IMR-90 (cell line): ENCODE measurements at regions not wholly inside any gene's neighbourhood (a gene's known extent, or its start where the extent isn't known, plus 50 kb on each side); places are given as distances from the start of the nearest gene placed in this dataset.

Experiments
- ATAC-seq: fragments of 200-7000 bp; cut with Tn5 transposase; 2 replicates; pipeline ENCODE4 v1.9.1; 2020; ENCODE audit warnings: low read depth, mild to moderate bottlenecking, moderate library complexity
- BruUV-seq: library from RNA; stranded (reverse); fragments of 400-500 nt; replicated peaks from 2 replicates; lab custom pipeline; 2021; lab: Mats Ljungman, UMichigan
- CTCF ChIA-PET: fragments of 300-600 bp; formaldehyde crosslinking; extraction: SDS; loops from one replicate; lab custom pipeline; 2021; ENCODE audit warnings: antibody characterized with exemption; lab: Yijun Ruan, JAX
- POLR2A ChIA-PET: fragments of 300-600 bp; sonication (Branson Sonifier 250); formaldehyde crosslinking; loops from one replicate; lab custom pipeline; 2022; ENCODE audit warnings: antibody characterized with exemption; ENCODE audit not compliant: unreplicated experiment; lab: Charles Lee
- DNase-seq: peaks from one replicate; pipeline ENCODE4 v3.0.0; 2013
- H2AFZ ChIP-seq: replicated peaks from 2 replicates; pipeline ENCODE3; 2013; ENCODE audit warnings: low read length, mild to moderate bottlenecking; ENCODE audit not compliant: poor library complexity
- H2AK5ac ChIP-seq: 2 replicates; pipeline ENCODE4 v1.6.1; 2013; ENCODE audit warnings: low read depth, low read length, inconsistent platforms
- H2AK9ac ChIP-seq: replicated peaks from 2 replicates; pipeline ENCODE3; 2013; ENCODE audit warnings: mild to moderate bottlenecking, low read depth, low read length, moderate library complexity; ENCODE audit not compliant: poor library complexity
- H2BK120ac ChIP-seq: 2 replicates; pipeline ENCODE4 v1.6.1; 2013; ENCODE audit warnings: low read depth, low read length, inconsistent platforms
- H2BK15ac ChIP-seq: 3 replicates; pipeline ENCODE4 v1.6.1; 2013; ENCODE audit warnings: low read depth, low read length, inconsistent platforms
- H2BK20ac ChIP-seq: 2 replicates; pipeline ENCODE4 v1.6.1; 2013; ENCODE audit warnings: low read depth, mild to moderate bottlenecking, inconsistent platforms, low read length, moderate library complexity
- H2BK5ac ChIP-seq: 2 replicates; pipeline ENCODE4 v1.6.1; 2013; ENCODE audit warnings: mild to moderate bottlenecking, low read depth, low read length, inconsistent platforms; ENCODE audit not compliant: poor library complexity, severe bottlenecking
- H3K14ac ChIP-seq: replicated peaks from 2 replicates; pipeline ENCODE4 v1.6.1; 2013; ENCODE audit warnings: low read depth, low read length, inconsistent platforms
- H3K18ac ChIP-seq: 2 replicates; pipeline ENCODE4 v1.6.1; 2013; ENCODE audit warnings: low read depth, low read length, control low read depth
- H3K23ac ChIP-seq: 2 replicates; pipeline ENCODE4 v1.6.1; 2013; ENCODE audit warnings: low read depth, low read length, inconsistent platforms
- H3K27ac ChIP-seq: 2 replicates; pipeline ENCODE4 v1.5.1; 2013; ENCODE audit warnings: mild to moderate bottlenecking, control low read depth, low read length; ENCODE audit not compliant: insufficient read depth
- H3K27me3 ChIP-seq: 2 replicates; pipeline ENCODE4 v1.6.1; 2013; ENCODE audit warnings: low read length; ENCODE audit not compliant: control insufficient read depth, insufficient read depth
- H3K36me3 ChIP-seq: 2 replicates; pipeline ENCODE4 v1.6.1; 2013; ENCODE audit warnings: low read length, mixed read lengths; ENCODE audit not compliant: control insufficient read depth, insufficient read depth
- H3K4ac ChIP-seq: 2 replicates; pipeline ENCODE4 v1.6.1; 2013; ENCODE audit warnings: low read depth, low read length, inconsistent platforms
- H3K4me1 ChIP-seq: 2 replicates; pipeline ENCODE4 v1.6.1; 2013; ENCODE audit warnings: low read length, mixed read lengths; ENCODE audit not compliant: control insufficient read depth, insufficient read depth
- H3K4me2 ChIP-seq: 2 replicates; pipeline ENCODE4 v1.6.1; 2013; ENCODE audit warnings: low read depth, mild to moderate bottlenecking, control low read depth, low read length, moderate library complexity
- H3K4me3 ChIP-seq: 2 replicates; pipeline ENCODE4 v1.5.1; 2013; ENCODE audit warnings: low read depth, mild to moderate bottlenecking, control low read depth, low read length, moderate library complexity; ENCODE audit not compliant: insufficient read depth
- H3K56ac ChIP-seq: 2 replicates; pipeline ENCODE4 v1.6.1; 2013; ENCODE audit warnings: low read length, inconsistent platforms; ENCODE audit not compliant: insufficient read depth; ENCODE audit errors: extremely low read depth
- H3K79me1 ChIP-seq, 2 experiments: 2 replicates each; pipeline ENCODE4 v1.6.1; 2013; ENCODE audit warnings: low read length in 2 of 2, inconsistent platforms in 1 of 2, low read depth in 1 of 2
- H3K9ac ChIP-seq: 2 replicates; pipeline ENCODE4 v1.6.1; 2013; ENCODE audit warnings: low read depth, low read length, control low read depth
- H3K9me1 ChIP-seq: 2 replicates; pipeline ENCODE4 v1.6.1; 2013; ENCODE audit warnings: low read length, inconsistent platforms; ENCODE audit not compliant: insufficient read depth
- H3K9me3 ChIP-seq: 2 replicates; pipeline ENCODE4 v1.6.1; 2013; ENCODE audit warnings: low read length; ENCODE audit not compliant: control insufficient read depth, insufficient read depth
- H4K20me1 ChIP-seq: 2 replicates; pipeline ENCODE4 v1.6.1; 2013; ENCODE audit warnings: low read length, inconsistent platforms; ENCODE audit not compliant: insufficient read depth
- H4K5ac ChIP-seq: 2 replicates; pipeline ENCODE4 v1.6.1; 2013; ENCODE audit warnings: mild to moderate bottlenecking, low read depth, low read length, control low read depth
- H4K8ac ChIP-seq, 2 experiments: 2 replicates each; pipeline ENCODE4 v1.6.1; 2013; ENCODE audit warnings: low read depth in 2 of 2, low read length in 2 of 2, control low read depth in 1 of 2, inconsistent platforms in 1 of 2
- H4K91ac ChIP-seq: 2 replicates; pipeline ENCODE4 v1.6.1; 2013; ENCODE audit warnings: low read depth, low read length, inconsistent platforms; ENCODE audit not compliant: insufficient read depth
- CEBPB ChIP-seq: IDR thresholded peaks from 2 replicates; pipeline ENCODE4 v1.6.1; 2012; ENCODE audit warnings: low read depth, low read length, improper control_type of control experiment
- FOS ChIP-seq: fragments of 150-350 bp; IDR thresholded peaks from 2 replicates; pipeline ENCODE4 v1.6.1; 2016; ENCODE audit warnings: low read depth, low read length
- MAFK ChIP-seq: IDR thresholded peaks from 2 replicates; pipeline ENCODE4 v1.6.1; 2012; ENCODE audit warnings: low read depth, low read length, improper control_type of control experiment
- MAZ ChIP-seq: IDR thresholded peaks from 2 replicates; pipeline ENCODE4 v1.6.1; 2012; ENCODE audit warnings: low read depth, mild to moderate bottlenecking, low read length, improper control_type of control experiment, moderate library complexity, borderline replicate concordance
- MXI1 ChIP-seq: IDR thresholded peaks from 2 replicates; pipeline ENCODE4 v1.6.1; 2012; ENCODE audit warnings: low read depth, mild to moderate bottlenecking, low read length, moderate library complexity, borderline replicate concordance
- NFE2L2 ChIP-seq: fragments of 150-350 bp; IDR thresholded peaks from 2 replicates; pipeline ENCODE4 v1.6.1; 2016; ENCODE audit warnings: low read depth, mild to moderate bottlenecking, low read length
- POLR2A ChIP-seq: IDR thresholded peaks from 2 replicates; pipeline ENCODE4 v1.6.1; 2012; ENCODE audit warnings: mild to moderate bottlenecking, low read depth, low read length
- RAD21 ChIP-seq: IDR thresholded peaks from 2 replicates; pipeline ENCODE4 v1.6.1; 2012; ENCODE audit warnings: low read length, improper control_type of control experiment
- RCOR1 ChIP-seq: IDR thresholded peaks from 2 replicates; pipeline ENCODE4 v1.6.1; 2012; ENCODE audit warnings: mild to moderate bottlenecking, low read length, improper control_type of control experiment; ENCODE audit not compliant: insufficient replicate concordance
- SMC3 ChIP-seq: fragments of 150-350 bp; IDR thresholded peaks from 2 replicates; pipeline ENCODE4 v1.6.1; 2016; ENCODE audit warnings: low read depth, mild to moderate bottlenecking, antibody characterized with exemption, low read length, moderate library complexity
- WGBS, 2 experiments: methylation state at CpG; one replicate each; pipeline versions ENCODE4 v1.1.5 to v1.1.7; 2013; ENCODE audit warnings: missing lambda C conversion rate in 2 of 2; ENCODE audit not compliant: insufficient read length in 1 of 2; ENCODE audit errors: extremely low coverage in 2 of 2; 5-methylcytosine and 5-hydroxymethylcytosine counted together
- dilution Hi-C: fragments of 300-500 bp; cut with HindIII; formaldehyde crosslinking; loops from one replicate; pipeline ENCODE4 v1.14.3; 2018; ENCODE audit warnings: low sequenced_read_pairs; ENCODE audit not compliant: unreplicated experiment
- in situ Hi-C: fragments of 300-500 bp; cut with MboI; formaldehyde crosslinking; loops from 3 replicates; pipeline ENCODE4 v1.14.3; 2019; ENCODE audit warnings: low sequenced_read_pairs, inconsistent platforms, mixed read lengths
- intact Hi-C: fragments of 100-400 bp; cut with micrococcal nuclease; formaldehyde crosslinking; loops from 2 replicates; pipeline ENCODE4 v1.10.0; 2022
- TF ChIP-seq, protein P1 (sequence below): fragments of 150-350 bp; IDR thresholded peaks from 2 replicates; pipeline ENCODE4 v1.6.1; 2016; ENCODE audit warnings: low read depth, mild to moderate bottlenecking, low read length, moderate library complexity, borderline replicate concordance
- TF ChIP-seq, protein P2 (sequence below): fragments of 150-350 bp; IDR thresholded peaks from 2 replicates; pipeline ENCODE4 v1.6.1; 2017; ENCODE audit warnings: mild to moderate bottlenecking, antibody characterized with exemption, low read length, low read depth
- TF ChIP-seq, protein P3 (sequence below): conservative IDR thresholded peaks from 2 replicates; pipeline ENCODE4 v1.5.1; 2012; ENCODE audit warnings: mild to moderate bottlenecking, low read depth, low read length, improper control_type of control experiment

DNA sequence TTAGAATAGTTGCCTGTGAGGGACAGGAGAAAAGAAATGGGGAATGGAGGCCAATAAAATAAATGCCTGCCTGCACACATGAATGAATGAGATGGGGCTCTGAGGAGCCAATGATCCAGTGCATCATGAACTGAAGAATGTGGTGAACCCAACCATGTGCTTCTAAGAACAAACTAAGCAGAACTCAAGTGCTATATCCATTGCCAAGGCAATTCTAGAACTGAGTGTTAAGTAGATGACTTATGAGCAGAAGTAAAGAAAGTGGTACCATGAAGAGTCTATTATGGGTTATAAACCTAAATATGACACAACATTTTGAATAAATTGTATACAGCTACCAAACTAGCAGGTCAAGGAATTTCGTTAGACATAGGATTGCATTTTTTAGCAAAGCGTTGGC lies 186.1 kb downstream of the KATNAL1 start:
- Histone ChIP-seq H3K9ac (no peak overlapping the region), H3K4ac (no peak overlapping the region), H4K91ac (no peak overlapping the region), H3K4me2 (no peak overlapping the region), H2BK120ac (no peak overlapping the region), H3K27me3 (no peaks in the 10 kb centered on the region; the same call in 1 of the 2 replicates), H2AK9ac (no peak overlapping the region), H3K79me1 (no peaks in the 10 kb centered on the region), H2AK5ac (no peak overlapping the region), H4K8ac (no peak overlapping the region), H3K4me3 (no peak overlapping the region), H4K20me1 (no peaks in the 10 kb centered on the region), H2BK20ac (no peak overlapping the region), H3K4me1 (peaks cover 6% of the 10 kb centered on the region), H3K9me1 (peaks cover 5% of the 10 kb centered on the region; the same call in 1 of the 2 replicates), H2BK5ac (no peak overlapping the region), H3K14ac (no peak overlapping the region), H3K56ac (no peak overlapping the region), H2BK15ac (no peak overlapping the region), H3K9me3 (no peaks in the 10 kb centered on the region), H3K23ac (no peak overlapping the region), H3K18ac (no peak overlapping the region), H4K5ac (no peak overlapping the region), H2AFZ (no peak overlapping the region), H3K36me3 (no peaks in the 10 kb centered on the region), H3K27ac (no peak overlapping the region)
- POLR2A ChIA-PET, result no interaction called here
- BruUV-seq, result no TSS peak
- no peak for DNase-seq
- dilution Hi-C loops (no loop called here), intact Hi-C loops (no loop called here), in situ Hi-C loops (no loop called here)
- TF ChIP-seq RAD21, result no peak
- no peak for TF ChIP-seq SMC3
- TF ChIP-seq MAZ, result no peak
- no peak for TF ChIP-seq NFE2L2
- no peak for TF ChIP-seq POLR2A
- TF ChIP-seq MXI1, result no peak
- TF ChIP-seq FOS, result no peak
- no peak for TF ChIP-seq CEBPB
- TF ChIP-seq, protein P1, sequence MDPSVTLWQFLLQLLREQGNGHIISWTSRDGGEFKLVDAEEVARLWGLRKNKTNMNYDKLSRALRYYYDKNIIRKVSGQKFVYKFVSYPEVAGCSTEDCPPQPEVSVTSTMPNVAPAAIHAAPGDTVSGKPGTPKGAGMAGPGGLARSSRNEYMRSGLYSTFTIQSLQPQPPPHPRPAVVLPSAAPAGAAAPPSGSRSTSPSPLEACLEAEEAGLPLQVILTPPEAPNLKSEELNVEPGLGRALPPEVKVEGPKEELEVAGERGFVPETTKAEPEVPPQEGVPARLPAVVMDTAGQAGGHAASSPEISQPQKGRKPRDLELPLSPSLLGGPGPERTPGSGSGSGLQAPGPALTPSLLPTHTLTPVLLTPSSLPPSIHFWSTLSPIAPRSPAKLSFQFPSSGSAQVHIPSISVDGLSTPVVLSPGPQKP, result no peak
- TF ChIP-seq MAFK, result no peak
- TF ChIP-seq, protein P2, sequence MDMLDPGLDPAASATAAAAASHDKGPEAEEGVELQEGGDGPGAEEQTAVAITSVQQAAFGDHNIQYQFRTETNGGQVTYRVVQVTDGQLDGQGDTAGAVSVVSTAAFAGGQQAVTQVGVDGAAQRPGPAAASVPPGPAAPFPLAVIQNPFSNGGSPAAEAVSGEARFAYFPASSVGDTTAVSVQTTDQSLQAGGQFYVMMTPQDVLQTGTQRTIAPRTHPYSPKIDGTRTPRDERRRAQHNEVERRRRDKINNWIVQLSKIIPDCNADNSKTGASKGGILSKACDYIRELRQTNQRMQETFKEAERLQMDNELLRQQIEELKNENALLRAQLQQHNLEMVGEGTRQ, result no peak
- TF ChIP-seq, protein P3, sequence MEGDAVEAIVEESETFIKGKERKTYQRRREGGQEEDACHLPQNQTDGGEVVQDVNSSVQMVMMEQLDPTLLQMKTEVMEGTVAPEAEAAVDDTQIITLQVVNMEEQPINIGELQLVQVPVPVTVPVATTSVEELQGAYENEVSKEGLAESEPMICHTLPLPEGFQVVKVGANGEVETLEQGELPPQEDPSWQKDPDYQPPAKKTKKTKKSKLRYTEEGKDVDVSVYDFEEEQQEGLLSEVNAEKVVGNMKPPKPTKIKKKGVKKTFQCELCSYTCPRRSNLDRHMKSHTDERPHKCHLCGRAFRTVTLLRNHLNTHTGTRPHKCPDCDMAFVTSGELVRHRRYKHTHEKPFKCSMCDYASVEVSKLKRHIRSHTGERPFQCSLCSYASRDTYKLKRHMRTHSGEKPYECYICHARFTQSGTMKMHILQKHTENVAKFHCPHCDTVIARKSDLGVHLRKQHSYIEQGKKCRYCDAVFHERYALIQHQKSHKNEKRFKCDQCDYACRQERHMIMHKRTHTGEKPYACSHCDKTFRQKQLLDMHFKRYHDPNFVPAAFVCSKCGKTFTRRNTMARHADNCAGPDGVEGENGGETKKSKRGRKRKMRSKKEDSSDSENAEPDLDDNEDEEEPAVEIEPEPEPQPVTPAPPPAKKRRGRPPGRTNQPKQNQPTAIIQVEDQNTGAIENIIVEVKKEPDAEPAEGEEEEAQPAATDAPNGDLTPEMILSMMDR, result no peak
- TF ChIP-seq RCOR1, result no peak
- no CpG with 5 or more reads among the region's 2 CpGs for WGBS, 2 experiments
- CTCF ChIA-PET, result no interaction called here
- no peak for ATAC-seq
